ENCODE measurements at regions not wholly inside any gene's neighbourhood (a gene's known extent, or its start where the extent isn't known, plus 50 kb on each side); places are given as distances from the start of the nearest gene placed in this dataset.

GRCh38 chr18:51666763-51667191, 469.3 kb upstream of the MEX3C start:
- no peak for TF ChIP-seq FOXP2 (optimal IDR thresholded peaks at IDR 0.05; ENCODE audit: borderline replicate concordance, extremely low read depth, extremely low read length, insufficient read depth)
- TF ChIP-seq POLR2AphosphoS5 (IDR thresholded peaks at IDR 0.05; ENCODE audit: low read depth, low read length), result no peak
- TF ChIP-seq REST (IDR thresholded peaks at IDR 0.05; ENCODE audit: insufficient read depth in 1 of 2, low read depth in 2 of 2, low read length in 2 of 2), result no peak
- TF ChIP-seq TAF1 (IDR thresholded peaks at IDR 0.05; ENCODE audit: borderline replicate concordance, insufficient read depth, low read length), result no peak
- no peak for TF ChIP-seq SIN3A (IDR thresholded peaks at IDR 0.05; ENCODE audit: borderline replicate concordance, insufficient read depth, low read length)

- TF ChIP-seq TAF1 (IDR thresholded peaks at IDR 0.05; ENCODE audit: borderline replicate concordance, insufficient read depth, low read length) (no peak), SIN3A (IDR thresholded peaks at IDR 0.05; ENCODE audit: borderline replicate concordance, insufficient read depth, low read length) (no peak), POLR2AphosphoS5 (IDR thresholded peaks at IDR 0.05; ENCODE audit: low read depth, low read length) (no peak)
Measured at GRCh38 chr18:51668101-51668500, 470.6 kb upstream of the MEX3C start.

- TF ChIP-seq SIN3A (IDR thresholded peaks at IDR 0.05; ENCODE audit: borderline replicate concordance, insufficient read depth, low read length) (no peak), REST (IDR thresholded peaks at IDR 0.05; ENCODE audit: insufficient read depth in 1 of 2, low read depth in 2 of 2, low read length in 2 of 2) (no peak), FOXP2 (optimal IDR thresholded peaks at IDR 0.05; ENCODE audit: borderline replicate concordance, extremely low read depth, extremely low read length, insufficient read depth) (no peak), POLR2AphosphoS5 (IDR thresholded peaks at IDR 0.05; ENCODE audit: low read depth, low read length) (no peak), TAF1 (IDR thresholded peaks at IDR 0.05; ENCODE audit: borderline replicate concordance, insufficient read depth, low read length) (no peak)
Measured at GRCh38 chr18:51668607-51669006, 471.1 kb upstream of the MEX3C start.

GRCh38 chr18:51686590-51686989, 489.1 kb upstream of the MEX3C start:
- no peak for TF ChIP-seq POLR2AphosphoS5 (IDR thresholded peaks at IDR 0.05; ENCODE audit: low read depth, low read length)
- no peak for TF ChIP-seq SIN3A (IDR thresholded peaks at IDR 0.05; ENCODE audit: borderline replicate concordance, insufficient read depth, low read length)
- no peak for TF ChIP-seq FOXP2 (optimal IDR thresholded peaks at IDR 0.05; ENCODE audit: borderline replicate concordance, extremely low read depth, extremely low read length, insufficient read depth)
- TF ChIP-seq REST (IDR thresholded peaks at IDR 0.05; ENCODE audit: insufficient read depth in 1 of 2, low read depth in 2 of 2, low read length in 2 of 2), result no peak
- TF ChIP-seq TAF1 (IDR thresholded peaks at IDR 0.05; ENCODE audit: borderline replicate concordance, insufficient read depth, low read length), result no peak

GRCh38 chr18:51687845-51688585, 490.5 kb upstream of the MEX3C start:
- TF ChIP-seq POLR2AphosphoS5 (IDR thresholded peaks at IDR 0.05; ENCODE audit: low read depth, low read length), result no peak
- TF ChIP-seq FOXP2 (optimal IDR thresholded peaks at IDR 0.05; ENCODE audit: borderline replicate concordance, extremely low read depth, extremely low read length, insufficient read depth), result no peak
- no peak for TF ChIP-seq TAF1 (IDR thresholded peaks at IDR 0.05; ENCODE audit: borderline replicate concordance, insufficient read depth, low read length)
- no peak for TF ChIP-seq REST (IDR thresholded peaks at IDR 0.05; ENCODE audit: insufficient read depth in 1 of 2, low read depth in 2 of 2, low read length in 2 of 2)
- TF ChIP-seq SIN3A (IDR thresholded peaks at IDR 0.05; ENCODE audit: borderline replicate concordance, insufficient read depth, low read length), result no peak

Measured in PFSK-1 (cell line).